ENCODE measurements at regions not wholly inside any gene's neighbourhood (a gene's known extent, or its start where the extent isn't known, plus 50 kb on each side); places are given as distances from the start of the nearest gene placed in this dataset.

GRCh38 chr18:64918851-64919250 lies 770.0 kb upstream of the LINC00305 start:
- no peak overlapping the region for H3K4me3 ChIP-seq (replicated peaks; ENCODE audit: low read depth, low read length)
- DNase-seq (ENCODE audit: extremely low read depth, low read depth): no peak
- TF ChIP-seq CTCF (IDR thresholded peaks at IDR 0.05; ENCODE audit: low read depth, low read length, missing control alignments): no peak

- no peak for TF ChIP-seq CTCF (IDR thresholded peaks at IDR 0.05; ENCODE audit: low read depth, low read length, missing control alignments)
- DNase-seq (ENCODE audit: extremely low read depth, low read depth): no peak
- H3K4me3 ChIP-seq (replicated peaks; ENCODE audit: low read depth, low read length): no peak overlapping the region
These were observed 744.5 kb upstream of the LINC00305 start for GRCh38 chr18:64893349-64893748.

- no peak overlapping the region for H3K4me3 ChIP-seq (replicated peaks; ENCODE audit: low read depth, low read length)
- no peak for TF ChIP-seq CTCF (IDR thresholded peaks at IDR 0.05; ENCODE audit: low read depth, low read length, missing control alignments)
- no peak for DNase-seq (ENCODE audit: extremely low read depth, low read depth)
These were observed 740.1 kb upstream of the LINC00305 start for GRCh38 chr18:64888956-64889355.

GRCh38 chr18:64886995-64887394 lies 738.1 kb upstream of the LINC00305 start:
- DNase-seq (ENCODE audit: extremely low read depth, low read depth): no peak
- TF ChIP-seq CTCF (IDR thresholded peaks at IDR 0.05; ENCODE audit: low read depth, low read length, missing control alignments): no peak
- H3K4me3 ChIP-seq (replicated peaks; ENCODE audit: low read depth, low read length): no peak overlapping the region

GRCh38 chr18:64882896-64883295 lies 734.0 kb upstream of the LINC00305 start:
- no peak for DNase-seq (ENCODE audit: extremely low read depth, low read depth)
- no peak overlapping the region for H3K4me3 ChIP-seq (replicated peaks; ENCODE audit: low read depth, low read length)
- TF ChIP-seq CTCF (IDR thresholded peaks at IDR 0.05; ENCODE audit: low read depth, low read length, missing control alignments): no peak

GRCh38 chr18:64876833-64877232 lies 727.9 kb upstream of the LINC00305 start:
- TF ChIP-seq CTCF (IDR thresholded peaks at IDR 0.05; ENCODE audit: low read depth, low read length, missing control alignments): no peak
- no peak overlapping the region for H3K4me3 ChIP-seq (replicated peaks; ENCODE audit: low read depth, low read length)
- DNase-seq (ENCODE audit: extremely low read depth, low read depth): no peak

- H3K4me3 ChIP-seq (replicated peaks; ENCODE audit: low read depth, low read length): no peak overlapping the region
- no peak for TF ChIP-seq CTCF (IDR thresholded peaks at IDR 0.05; ENCODE audit: low read depth, low read length, missing control alignments)
- DNase-seq (ENCODE audit: extremely low read depth, low read depth): no peak
These were observed 724.0 kb upstream of the LINC00305 start for GRCh38 chr18:64872710-64873458.
